ENCODE measurements at regions not wholly inside any gene's neighbourhood (a gene's known extent, or its start where the extent isn't known, plus 50 kb on each side); places are given as distances from the start of the nearest gene placed in this dataset.

GRCh38 chr2:5372141-5372540, 320.0 kb upstream of the SOX11 start:
- no peaks in the 10 kb centered on the region for H3K4me1 ChIP-seq (ENCODE audit: control insufficient read depth, insufficient read depth, low read length)
- H3K27me3 ChIP-seq (ENCODE audit: control insufficient read depth in 1 of 2, insufficient read depth in 2 of 2, low read length in 2 of 2) = peaks cover 0 to 5% of the 10 kb centered on the region in 2 donors
- H3K9ac ChIP-seq (ENCODE audit: low read length in 2 of 2) = no peak overlapping the region
- no peak overlapping the region for H3K27ac ChIP-seq (ENCODE audit: low read length)
- no peaks in the 10 kb centered on the region for H3K9me3 ChIP-seq (ENCODE audit: control insufficient read depth in 2 of 2, low read length in 2 of 2)
- no peak overlapping the region for H3K4me3 ChIP-seq (ENCODE audit: low read length in 2 of 2)
- H3K36me3 ChIP-seq (ENCODE audit: control insufficient read depth in 2 of 2, insufficient read depth in 2 of 2, low read length in 2 of 2) = no peaks in the 10 kb centered on the region

DNA sequence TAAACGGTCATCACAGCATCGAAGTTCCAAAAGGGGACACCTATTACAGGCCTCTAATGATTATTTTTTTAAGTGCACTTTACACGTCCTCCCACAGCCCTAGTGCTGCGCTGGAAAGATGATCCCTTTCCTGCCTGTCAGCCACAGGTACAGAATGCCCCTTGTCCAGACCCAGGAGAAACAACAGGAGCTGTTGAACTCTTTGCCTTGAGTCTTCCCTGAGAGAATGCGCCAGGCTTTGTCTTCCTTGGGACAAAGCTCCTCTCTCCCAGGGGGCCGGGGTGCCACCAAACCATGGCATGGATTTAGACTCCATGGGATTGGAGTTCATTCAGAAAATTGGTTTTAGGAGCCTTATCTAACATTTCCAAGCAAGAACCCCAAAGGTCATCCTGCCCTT, 319.0 kb upstream of the SOX11 start:
- Histone ChIP-seq H3K27ac (ENCODE audit: low read length) (no peak overlapping the region), H3K9ac (ENCODE audit: low read length in 2 of 2) (no peak overlapping the region), H3K4me1 (ENCODE audit: control insufficient read depth, insufficient read depth, low read length) (no peaks in the 10 kb centered on the region), H3K36me3 (ENCODE audit: control insufficient read depth in 2 of 2, insufficient read depth in 2 of 2, low read length in 2 of 2) (no peaks in the 10 kb centered on the region), H3K4me3 (ENCODE audit: low read length in 2 of 2) (no peak overlapping the region), H3K27me3 (ENCODE audit: control insufficient read depth in 1 of 2, insufficient read depth in 2 of 2, low read length in 2 of 2) (peaks cover 0 to 5% of the 10 kb centered on the region in 2 donors), H3K9me3 (ENCODE audit: control insufficient read depth in 2 of 2, low read length in 2 of 2) (no peaks in the 10 kb centered on the region)

DNA sequence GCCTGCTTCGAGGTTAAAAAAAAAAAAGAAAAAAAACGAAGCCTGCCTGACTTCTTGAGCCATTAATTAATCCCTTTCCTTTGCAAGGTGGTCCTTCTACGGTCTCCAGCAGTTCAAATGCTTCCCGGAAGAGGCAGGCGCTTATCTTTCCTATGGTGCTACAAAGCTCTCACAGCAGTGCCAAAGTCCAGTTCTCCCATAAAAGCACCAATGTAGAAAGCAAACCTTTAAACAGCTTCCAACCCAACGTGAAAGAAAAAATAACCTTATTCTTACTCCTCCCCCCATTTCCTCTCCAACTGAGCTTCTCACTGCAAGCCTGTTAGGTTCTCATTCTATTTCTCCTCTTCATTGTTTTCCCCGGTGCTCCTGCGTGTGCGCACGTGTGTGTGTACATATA, 317.4 kb upstream of the SOX11 start:
- Histone ChIP-seq H3K4me1 (ENCODE audit: control insufficient read depth, insufficient read depth, low read length) (no peaks in the 10 kb centered on the region), H3K4me3 (ENCODE audit: low read length in 2 of 2) (no peak overlapping the region), H3K36me3 (ENCODE audit: control insufficient read depth in 2 of 2, insufficient read depth in 2 of 2, low read length in 2 of 2) (no peaks in the 10 kb centered on the region), H3K9me3 (ENCODE audit: control insufficient read depth in 2 of 2, low read length in 2 of 2) (no peaks in the 10 kb centered on the region), H3K9ac (ENCODE audit: low read length in 2 of 2) (no peak overlapping the region), H3K27ac (ENCODE audit: low read length) (no peak overlapping the region), H3K27me3 (ENCODE audit: control insufficient read depth in 1 of 2, insufficient read depth in 2 of 2, low read length in 2 of 2) (peaks cover 0 to 3% of the 10 kb centered on the region in 2 donors)

- Histone ChIP-seq H3K36me3 (ENCODE audit: control insufficient read depth in 2 of 2, insufficient read depth in 2 of 2, low read length in 2 of 2) (no peaks in the 10 kb centered on the region), H3K27me3 (ENCODE audit: control insufficient read depth in 1 of 2, insufficient read depth in 2 of 2, low read length in 2 of 2) (peaks cover 0 to 3% of the 10 kb centered on the region in 2 donors), H3K9ac (ENCODE audit: low read length in 2 of 2) (no peak overlapping the region), H3K27ac (ENCODE audit: low read length) (no peak overlapping the region), H3K4me3 (ENCODE audit: low read length in 2 of 2) (no peak overlapping the region), H3K9me3 (ENCODE audit: control insufficient read depth in 2 of 2, low read length in 2 of 2) (no peaks in the 10 kb centered on the region), H3K4me1 (ENCODE audit: control insufficient read depth, insufficient read depth, low read length) (no peaks in the 10 kb centered on the region)
Measured at GRCh38 chr2:5377323-5377722, 314.9 kb upstream of the SOX11 start.

DNA sequence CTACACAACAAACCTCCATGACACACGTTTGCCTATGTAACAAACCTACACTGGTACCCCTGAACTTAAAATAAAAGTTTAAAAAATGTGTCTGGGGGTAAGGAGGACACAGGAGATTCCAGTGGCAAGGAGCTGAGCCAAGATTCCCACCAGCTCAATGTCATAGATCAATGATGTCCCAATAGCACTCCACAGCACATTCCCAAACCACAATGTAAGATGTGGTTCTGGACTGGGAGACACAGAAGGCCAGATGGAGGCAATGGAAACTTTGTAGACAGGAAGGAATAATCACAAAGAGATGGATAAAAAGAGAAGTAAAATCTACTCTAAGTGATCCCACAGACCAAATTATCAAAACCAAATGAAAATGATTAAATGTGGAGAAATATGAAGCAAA, 312.4 kb upstream of the SOX11 start:
- H3K27me3 ChIP-seq (ENCODE audit: control insufficient read depth in 1 of 2, insufficient read depth in 2 of 2, low read length in 2 of 2) = peaks cover 0 to 3% of the 10 kb centered on the region in 2 donors
- no peak overlapping the region for H3K27ac ChIP-seq (ENCODE audit: low read length)
- H3K36me3 ChIP-seq (ENCODE audit: control insufficient read depth in 2 of 2, insufficient read depth in 2 of 2, low read length in 2 of 2) = no peaks in the 10 kb centered on the region
- no peak overlapping the region for H3K9ac ChIP-seq (ENCODE audit: low read length in 2 of 2)
- H3K4me1 ChIP-seq (ENCODE audit: control insufficient read depth, insufficient read depth, low read length) = no peaks in the 10 kb centered on the region
- H3K9me3 ChIP-seq (ENCODE audit: control insufficient read depth in 2 of 2, low read length in 2 of 2) = no peaks in the 10 kb centered on the region
- H3K4me3 ChIP-seq (ENCODE audit: low read length in 2 of 2) = no peak overlapping the region

GRCh38 chr2:5385596-5385995, 306.6 kb upstream of the SOX11 start:
- no peaks in the 10 kb centered on the region for H3K27me3 ChIP-seq (ENCODE audit: control insufficient read depth in 1 of 2, insufficient read depth in 2 of 2, low read length in 2 of 2)
- no peak overlapping the region for H3K27ac ChIP-seq (ENCODE audit: low read length)
- H3K4me3 ChIP-seq (ENCODE audit: low read length in 2 of 2) = no peak overlapping the region
- H3K9ac ChIP-seq (ENCODE audit: low read length in 2 of 2) = no peak overlapping the region
- H3K9me3 ChIP-seq (ENCODE audit: control insufficient read depth in 2 of 2, low read length in 2 of 2) = no peaks in the 10 kb centered on the region
- no peaks in the 10 kb centered on the region for H3K36me3 ChIP-seq (ENCODE audit: control insufficient read depth in 2 of 2, insufficient read depth in 2 of 2, low read length in 2 of 2)
- no peaks in the 10 kb centered on the region for H3K4me1 ChIP-seq (ENCODE audit: control insufficient read depth, insufficient read depth, low read length)

DNA sequence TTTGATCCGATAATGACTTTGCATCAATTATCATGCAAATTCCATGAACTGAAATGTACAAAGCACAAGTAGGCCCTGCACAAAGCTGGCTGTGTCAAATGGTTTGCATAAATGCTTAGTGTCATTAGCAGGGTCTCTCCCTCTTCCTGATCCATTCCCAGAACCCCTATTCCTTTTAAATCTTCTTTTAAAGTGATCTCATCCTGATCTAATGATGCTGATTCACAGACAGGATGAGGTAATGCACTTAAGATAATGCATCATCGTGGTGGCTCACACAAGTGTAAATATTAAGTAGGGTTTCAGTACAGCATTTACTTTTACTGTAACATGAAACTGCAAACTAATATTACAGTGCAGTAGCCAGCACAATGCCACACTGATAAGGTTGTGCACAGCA, 304.8 kb upstream of the SOX11 start:
- Histone ChIP-seq H3K4me1 (ENCODE audit: control insufficient read depth, insufficient read depth, low read length) (no peaks in the 10 kb centered on the region), H3K4me3 (ENCODE audit: low read length in 2 of 2) (no peak overlapping the region), H3K9me3 (ENCODE audit: control insufficient read depth in 2 of 2, low read length in 2 of 2) (no peaks in the 10 kb centered on the region), H3K27me3 (ENCODE audit: control insufficient read depth in 1 of 2, insufficient read depth in 2 of 2, low read length in 2 of 2) (no peaks in the 10 kb centered on the region), H3K27ac (ENCODE audit: low read length) (no peak overlapping the region), H3K36me3 (ENCODE audit: control insufficient read depth in 2 of 2, insufficient read depth in 2 of 2, low read length in 2 of 2) (no peaks in the 10 kb centered on the region), H3K9ac (ENCODE audit: low read length in 2 of 2) (no peak overlapping the region)

DNA sequence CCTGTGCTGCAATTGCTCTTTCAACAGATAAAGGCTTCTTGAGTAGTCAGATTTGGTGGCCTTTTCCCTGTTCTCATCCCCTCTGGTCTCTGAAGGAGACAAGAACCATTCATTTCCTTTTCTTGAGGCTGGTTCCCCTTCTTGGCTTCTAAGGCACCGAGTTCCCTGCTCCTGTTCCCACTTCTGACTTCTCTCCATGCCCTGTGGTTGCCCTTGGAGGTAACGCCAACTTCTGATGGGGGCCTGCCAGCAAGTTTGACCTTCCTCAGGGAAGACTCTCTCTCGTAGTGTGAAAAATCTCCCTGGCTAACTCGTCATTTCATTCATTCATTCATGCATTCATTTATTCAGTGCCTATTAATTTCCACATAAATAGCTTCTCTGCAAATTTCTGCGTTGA, 302.4 kb upstream of the SOX11 start:
- Histone ChIP-seq H3K9ac (ENCODE audit: low read length in 2 of 2) (no peak overlapping the region), H3K27me3 (ENCODE audit: control insufficient read depth in 1 of 2, insufficient read depth in 2 of 2, low read length in 2 of 2) (no peaks in the 10 kb centered on the region), H3K27ac (ENCODE audit: low read length) (no peak overlapping the region), H3K36me3 (ENCODE audit: control insufficient read depth in 2 of 2, insufficient read depth in 2 of 2, low read length in 2 of 2) (no peaks in the 10 kb centered on the region), H3K9me3 (ENCODE audit: control insufficient read depth in 2 of 2, low read length in 2 of 2) (no peaks in the 10 kb centered on the region), H3K4me3 (ENCODE audit: low read length in 2 of 2) (no peak overlapping the region), H3K4me1 (ENCODE audit: control insufficient read depth, insufficient read depth, low read length) (no peaks in the 10 kb centered on the region)

- Histone ChIP-seq H3K4me1 (ENCODE audit: control insufficient read depth, insufficient read depth, low read length) (no peaks in the 10 kb centered on the region), H3K36me3 (ENCODE audit: control insufficient read depth in 2 of 2, insufficient read depth in 2 of 2, low read length in 2 of 2) (no peaks in the 10 kb centered on the region), H3K27me3 (ENCODE audit: control insufficient read depth in 1 of 2, insufficient read depth in 2 of 2, low read length in 2 of 2) (no peaks in the 10 kb centered on the region), H3K9ac (ENCODE audit: low read length in 2 of 2) (no peak overlapping the region), H3K27ac (ENCODE audit: low read length) (no peak overlapping the region), H3K4me3 (ENCODE audit: low read length in 2 of 2) (no peak overlapping the region), H3K9me3 (ENCODE audit: control insufficient read depth in 2 of 2, low read length in 2 of 2) (no peaks in the 10 kb centered on the region)
Measured at GRCh38 chr2:5391362-5391761, 300.8 kb upstream of the SOX11 start.

GRCh38 chr2:5392658-5393057, 299.5 kb upstream of the SOX11 start:
- H3K36me3 ChIP-seq (ENCODE audit: control insufficient read depth in 2 of 2, insufficient read depth in 2 of 2, low read length in 2 of 2) = no peaks in the 10 kb centered on the region
- no peak overlapping the region for H3K27ac ChIP-seq (ENCODE audit: low read length)
- no peaks in the 10 kb centered on the region for H3K9me3 ChIP-seq (ENCODE audit: control insufficient read depth in 2 of 2, low read length in 2 of 2)
- H3K4me1 ChIP-seq (ENCODE audit: control insufficient read depth, insufficient read depth, low read length) = no peaks in the 10 kb centered on the region
- H3K27me3 ChIP-seq (ENCODE audit: control insufficient read depth in 1 of 2, insufficient read depth in 2 of 2, low read length in 2 of 2) = no peaks in the 10 kb centered on the region
- H3K4me3 ChIP-seq (ENCODE audit: low read length in 2 of 2) = no peak overlapping the region
- no peak overlapping the region for H3K9ac ChIP-seq (ENCODE audit: low read length in 2 of 2)

DNA sequence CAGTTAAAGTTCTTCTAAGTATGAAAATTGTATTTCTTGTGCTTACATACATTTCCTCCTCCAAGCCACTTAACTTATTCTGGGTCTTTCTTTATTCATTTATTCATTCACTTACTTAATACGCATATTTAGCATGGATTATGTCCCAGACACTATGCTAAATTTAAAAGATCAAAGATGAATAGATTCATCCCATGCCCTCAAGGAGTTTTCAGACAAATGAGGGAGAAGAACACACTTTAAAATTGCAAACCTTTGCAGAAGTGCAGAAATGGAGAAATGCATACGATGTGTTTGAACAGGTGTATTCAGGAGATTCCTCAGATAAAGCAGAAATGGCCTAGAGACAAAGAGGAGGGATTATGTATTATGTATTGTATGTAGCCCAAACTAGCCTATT, 298.7 kb upstream of the SOX11 start:
- Histone ChIP-seq H3K27ac (ENCODE audit: low read length) (no peak overlapping the region), H3K27me3 (ENCODE audit: control insufficient read depth in 1 of 2, insufficient read depth in 2 of 2, low read length in 2 of 2) (no peaks in the 10 kb centered on the region), H3K9ac (ENCODE audit: low read length in 2 of 2) (no peak overlapping the region), H3K9me3 (ENCODE audit: control insufficient read depth in 2 of 2, low read length in 2 of 2) (no peaks in the 10 kb centered on the region), H3K36me3 (ENCODE audit: control insufficient read depth in 2 of 2, insufficient read depth in 2 of 2, low read length in 2 of 2) (no peaks in the 10 kb centered on the region), H3K4me1 (ENCODE audit: control insufficient read depth, insufficient read depth, low read length) (no peaks in the 10 kb centered on the region), H3K4me3 (ENCODE audit: low read length in 2 of 2) (no peak overlapping the region)

DNA sequence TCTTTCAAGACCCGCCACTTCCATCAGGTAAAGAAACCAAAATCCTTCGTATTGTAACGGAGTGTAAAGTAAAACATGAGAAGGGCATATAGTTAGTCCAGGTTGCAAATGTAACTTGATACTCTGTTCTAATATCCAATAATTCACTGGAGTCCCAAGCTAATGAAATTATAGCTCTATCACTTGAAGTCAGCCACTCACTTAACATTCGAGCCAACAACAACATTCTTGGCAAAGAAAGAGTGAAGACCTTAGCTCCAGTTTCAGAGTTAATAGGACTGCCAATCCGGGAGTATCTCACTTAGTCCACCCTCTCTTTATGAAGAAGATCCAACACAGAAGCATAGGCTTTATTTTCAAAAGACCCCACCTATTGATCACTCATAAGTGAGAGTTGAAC, 298.0 kb upstream of the SOX11 start:
- Histone ChIP-seq H3K4me3 (ENCODE audit: low read length in 2 of 2) (no peak overlapping the region), H3K36me3 (ENCODE audit: control insufficient read depth in 2 of 2, insufficient read depth in 2 of 2, low read length in 2 of 2) (no peaks in the 10 kb centered on the region), H3K27me3 (ENCODE audit: control insufficient read depth in 1 of 2, insufficient read depth in 2 of 2, low read length in 2 of 2) (no peaks in the 10 kb centered on the region), H3K27ac (ENCODE audit: low read length) (no peak overlapping the region), H3K4me1 (ENCODE audit: control insufficient read depth, insufficient read depth, low read length) (no peaks in the 10 kb centered on the region), H3K9me3 (ENCODE audit: control insufficient read depth in 2 of 2, low read length in 2 of 2) (no peaks in the 10 kb centered on the region), H3K9ac (ENCODE audit: low read length in 2 of 2) (no peak overlapping the region)
